HAP-1 (cell line): ENCODE measurements at regions not wholly inside any gene's neighbourhood (a gene's known extent, or its start where the extent isn't known, plus 50 kb on each side); places are given as distances from the start of the nearest gene placed in this dataset.
A peak's percentile ranks its signal among the peaks of the same experiment; 100 is the strongest.

Source experiments
- DNase-seq, 2 experiments: peaks; one replicate each; pipeline ENCODE4 v3.0.0-alpha.2; 2016 to 2020; ENCODE audit warnings: low spot score in 2 of 2
- H3K27me3 ChIP-seq: fragments of 250-450 bp; sonication (Bioruptor Pico); 2 replicates; pipeline ENCODE4 v1.5.1; 2020; ENCODE audit warnings: low read depth, mild to moderate bottlenecking, moderate library complexity
- H3K36me3 ChIP-seq: fragments of 250-450 bp; sonication (Bioruptor Pico); replicated peaks from 2 replicates; pipeline ENCODE4 v1.5.1; 2020; ENCODE audit warnings: mild to moderate bottlenecking
- H3K4me1 ChIP-seq: fragments of 250-450 bp; sonication (Bioruptor Pico); 2 replicates; pipeline ENCODE4 v1.5.1; 2020; ENCODE audit warnings: mild to moderate bottlenecking
- H3K4me3 ChIP-seq: fragments of 250-450 bp; sonication (Bioruptor Pico); 2 replicates; pipeline ENCODE4 v1.5.1; 2020; ENCODE audit warnings: mild to moderate bottlenecking, moderate library complexity
- H3K9me3 ChIP-seq: fragments of 250-450 bp; sonication (Bioruptor Pico); 2 replicates; pipeline ENCODE4 v1.5.1; 2020; ENCODE audit warnings: mild to moderate bottlenecking, moderate library complexity
- in situ Hi-C: fragments of 300-500 bp; cut with MboI; formaldehyde crosslinking; loops from 3 replicates; pipeline ENCODE4 v1.14.3; 2020; ENCODE audit warnings: low sequenced_read_pairs, inconsistent platforms, mixed read lengths

DNA sequence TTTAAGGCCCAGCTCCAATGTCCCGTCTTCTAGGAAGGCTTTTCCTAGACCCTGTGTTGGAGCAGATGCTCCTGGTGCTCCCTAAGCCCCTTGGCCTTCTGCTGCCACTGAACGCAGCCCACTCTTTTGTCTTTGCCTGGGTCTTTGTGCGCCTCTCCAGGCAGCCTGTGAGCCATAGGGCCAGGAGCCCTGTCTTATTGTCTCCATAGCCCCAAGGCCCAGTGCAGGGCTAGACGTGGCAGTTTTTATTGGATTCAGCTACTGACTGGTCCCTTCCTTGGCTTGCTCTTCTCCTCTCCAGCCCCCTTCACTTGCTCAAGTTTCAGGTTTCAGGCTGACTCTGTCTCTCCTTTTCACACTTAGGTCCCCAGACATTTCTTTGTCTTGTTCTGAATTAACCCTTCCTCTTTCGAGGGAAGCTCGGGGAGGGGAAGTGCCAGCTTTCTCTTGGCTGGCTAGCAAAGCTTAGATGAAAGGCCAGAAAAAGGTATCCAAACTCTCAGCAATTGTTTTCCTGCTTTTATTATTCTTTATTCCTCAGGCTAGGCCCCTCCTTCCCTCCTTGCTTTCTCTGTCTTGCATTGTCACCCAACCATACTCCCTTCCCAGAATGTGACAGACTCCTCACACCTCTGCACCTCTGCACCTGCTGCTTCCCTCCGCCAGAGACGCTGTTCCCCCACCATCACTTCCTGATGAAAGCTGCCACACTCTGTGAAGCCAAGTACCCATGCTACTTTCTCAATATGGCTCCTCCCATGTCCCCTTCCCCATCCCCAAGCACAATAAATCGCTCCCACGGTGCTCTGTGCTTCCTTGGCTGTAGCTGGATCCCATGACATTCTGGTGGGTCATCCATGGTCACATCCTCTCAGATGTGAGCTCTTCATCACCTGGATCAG lies 101.6 kb upstream of the CPEB4 start:
- DNase-seq, result peak in 1 of 2 experiments; percentile 13
- in situ Hi-C loops, result no loop called here
- H3K4me3 ChIP-seq, result no peak overlapping the region
- H3K27me3 ChIP-seq, result no peaks in the 10 kb centered on the region
- H3K4me1 ChIP-seq, result no peaks in the 10 kb centered on the region
- H3K9me3 ChIP-seq, result no peaks in the 10 kb centered on the region
- no peaks in the 10 kb centered on the region for H3K36me3 ChIP-seq

DNA sequence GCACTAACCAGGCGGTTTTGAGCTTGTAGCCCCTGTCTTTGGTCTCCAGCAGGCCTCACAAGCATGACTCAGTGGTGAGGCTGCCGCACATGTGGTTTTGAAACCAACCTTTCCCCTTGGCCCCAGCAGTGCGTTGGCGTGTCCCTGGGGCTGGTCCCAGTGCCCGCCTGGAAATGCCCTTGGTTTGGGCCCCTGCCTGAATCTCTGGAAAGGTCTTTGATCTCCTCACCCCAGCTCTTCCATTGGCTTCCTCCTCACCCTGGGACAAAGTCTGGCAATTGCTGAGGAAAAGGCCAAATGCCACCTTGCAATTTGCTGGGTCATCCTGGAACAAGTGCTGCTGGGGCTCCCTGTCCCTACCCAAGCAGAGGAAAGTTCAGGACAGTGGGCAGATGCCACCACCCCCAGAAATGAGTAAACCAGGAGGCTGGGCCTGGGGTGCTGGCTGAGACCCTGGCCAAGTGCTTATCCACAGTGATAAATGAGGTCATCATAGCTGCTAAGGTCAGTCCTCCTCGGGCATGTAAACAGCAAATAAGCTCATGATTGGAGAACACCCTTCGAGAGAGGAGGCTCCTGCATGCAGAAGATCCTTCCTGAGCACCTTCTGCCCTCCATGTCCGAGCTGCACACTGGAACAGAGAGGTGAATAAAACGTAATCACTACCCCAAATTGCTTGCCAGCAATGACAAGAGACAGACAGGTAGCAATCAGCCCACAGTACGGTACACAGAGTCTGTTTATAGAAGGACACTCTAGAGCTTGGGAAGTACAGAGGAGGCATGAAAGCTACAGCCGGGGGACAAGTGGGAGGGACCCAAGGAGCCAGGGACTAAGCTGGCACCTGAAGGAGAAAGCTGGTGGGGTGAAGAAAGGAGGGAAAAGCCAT lies 98.9 kb upstream of the CPEB4 start:
- no peak for DNase-seq
- no peaks in the 10 kb centered on the region for H3K36me3 ChIP-seq
- no peaks in the 10 kb centered on the region for H3K9me3 ChIP-seq
- in situ Hi-C loops, result no loop called here
- no peaks in the 10 kb centered on the region for H3K4me1 ChIP-seq
- H3K4me3 ChIP-seq, result no peak overlapping the region
- H3K27me3 ChIP-seq, result no peaks in the 10 kb centered on the region

DNA sequence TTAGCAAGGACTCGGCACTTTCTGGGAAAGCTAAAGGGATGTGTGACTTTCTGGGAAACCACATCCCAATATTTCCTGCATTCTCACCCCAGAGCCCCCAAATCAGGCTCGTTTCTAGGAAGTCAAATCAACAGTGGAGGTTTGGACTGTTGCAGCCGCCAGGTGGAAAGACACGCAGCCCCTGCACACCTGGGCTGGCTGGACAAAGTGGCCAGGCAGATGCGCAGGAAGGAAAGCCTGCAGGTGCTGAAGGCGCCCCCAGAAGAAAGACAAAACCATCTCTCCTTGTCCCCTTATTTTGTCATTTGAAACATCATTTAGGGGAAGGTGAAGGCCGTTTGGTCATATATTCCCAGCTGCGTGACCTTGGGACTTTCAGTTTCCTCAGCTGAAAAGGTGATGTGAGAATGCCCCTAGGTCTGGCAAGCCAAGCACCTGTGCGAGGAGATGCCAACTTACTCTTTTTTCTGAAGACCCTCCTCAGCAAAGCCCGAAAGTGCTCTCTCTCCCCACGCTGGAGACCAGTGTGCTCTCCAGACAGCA lies 97.9 kb upstream of the CPEB4 start:
- Histone ChIP-seq H3K4me3 (no peak overlapping the region), H3K4me1 (no peaks in the 10 kb centered on the region), H3K27me3 (no peaks in the 10 kb centered on the region), H3K9me3 (no peaks in the 10 kb centered on the region), H3K36me3 (no peaks in the 10 kb centered on the region)
- DNase-seq, result no peak
- in situ Hi-C loops, result no loop called here

DNA sequence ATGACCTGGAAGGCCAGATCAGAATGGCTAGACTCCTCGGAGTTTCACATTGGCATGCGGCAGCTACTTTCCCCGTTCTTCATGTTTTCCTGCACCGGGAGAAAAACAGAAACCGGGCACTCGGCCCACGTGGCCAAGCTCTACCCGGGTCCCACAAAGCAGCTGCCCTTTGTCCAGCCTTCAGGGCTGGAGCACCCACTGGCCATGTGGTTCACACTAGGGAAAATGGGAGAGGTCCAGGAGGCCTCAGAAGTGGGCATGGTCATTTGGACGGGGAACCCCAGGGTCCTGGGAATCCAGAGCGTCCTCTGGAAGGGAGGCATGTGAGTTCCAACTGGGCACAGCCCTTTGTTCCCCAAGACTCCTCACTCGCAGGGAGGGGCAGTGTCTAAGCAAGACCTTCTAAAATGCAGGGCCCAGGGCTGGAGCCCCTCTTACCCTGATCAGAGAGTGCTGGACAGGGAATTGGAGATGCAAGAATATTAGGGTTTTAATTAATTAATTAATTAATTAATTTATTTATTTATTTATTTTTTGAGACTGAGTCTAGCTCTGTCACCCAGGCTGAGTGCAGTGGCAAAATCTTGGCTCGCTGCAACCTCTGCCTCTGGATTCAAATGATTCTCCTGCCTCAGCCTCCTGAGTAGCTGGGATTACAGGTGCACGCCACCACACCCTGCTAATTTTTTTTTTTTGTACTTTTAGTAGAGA lies 97.2 kb upstream of the CPEB4 start:
- H3K27me3 ChIP-seq, result no peaks in the 10 kb centered on the region
- H3K4me1 ChIP-seq, result no peaks in the 10 kb centered on the region
- DNase-seq, result no peak
- no peaks in the 10 kb centered on the region for H3K36me3 ChIP-seq
- H3K4me3 ChIP-seq, result no peak overlapping the region
- in situ Hi-C loops, result no loop called here
- no peaks in the 10 kb centered on the region for H3K9me3 ChIP-seq

DNA sequence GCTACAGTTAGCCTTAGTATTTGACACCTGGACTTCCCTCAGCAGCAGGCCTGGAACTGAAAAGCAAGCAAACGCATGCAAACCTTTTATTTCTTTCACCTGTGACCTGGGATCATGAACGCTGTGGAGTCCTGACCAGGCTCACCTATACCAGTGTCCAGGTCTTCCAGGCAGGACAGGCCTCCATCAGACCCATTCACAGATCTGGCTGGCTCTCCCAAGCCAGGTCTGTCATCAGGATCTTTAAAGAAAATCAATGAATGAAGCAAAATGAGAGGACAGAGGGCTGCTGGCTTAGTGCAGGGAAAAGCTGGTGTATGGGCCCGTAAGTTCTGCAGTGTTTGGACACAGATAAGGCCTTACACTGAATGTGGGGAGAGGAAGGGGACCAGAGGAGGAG lies 96.3 kb upstream of the CPEB4 start:
- Histone ChIP-seq H3K9me3 (no peaks in the 10 kb centered on the region), H3K4me3 (no peak overlapping the region), H3K4me1 (no peaks in the 10 kb centered on the region), H3K27me3 (no peaks in the 10 kb centered on the region), H3K36me3 (no peaks in the 10 kb centered on the region)
- DNase-seq, result no peak
- in situ Hi-C loops, result no loop called here

DNA sequence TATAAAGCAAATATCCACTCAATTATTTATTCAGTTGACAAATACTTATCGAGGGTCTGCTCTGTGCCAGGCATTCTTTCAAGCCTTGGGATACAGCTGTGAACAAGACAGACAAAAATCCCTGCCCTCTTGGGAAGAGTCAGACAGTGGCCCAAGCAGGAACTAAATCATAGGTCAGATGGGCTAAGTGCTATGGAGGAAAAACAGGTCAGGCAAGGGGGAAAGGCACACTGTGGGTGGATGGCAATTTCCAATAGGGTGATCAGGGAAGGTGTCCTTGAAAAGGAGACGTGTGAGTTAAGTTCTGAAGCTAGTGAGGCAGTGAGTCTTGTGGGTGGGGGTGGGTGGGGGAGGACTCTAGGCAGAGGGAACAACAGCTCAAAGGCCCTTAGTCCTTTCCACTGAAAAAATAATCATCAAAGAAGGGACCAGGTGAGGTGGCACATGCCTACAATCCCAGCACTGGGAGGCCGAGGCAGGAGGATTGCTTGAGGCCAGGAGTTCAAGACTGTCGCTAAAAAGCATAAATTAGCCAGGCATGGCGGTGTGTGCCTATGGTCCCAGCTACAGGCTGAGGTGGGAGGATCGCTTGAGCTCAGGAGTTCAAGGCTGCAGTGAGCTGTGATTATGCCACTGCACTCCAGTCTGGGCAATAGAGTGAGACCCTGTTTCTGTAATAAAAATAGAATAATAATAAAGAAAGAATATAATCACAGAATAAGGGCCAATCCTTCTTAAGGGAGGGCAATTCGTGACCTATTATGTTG lies 95.2 kb upstream of the CPEB4 start:
- in situ Hi-C loops, result no loop called here
- H3K36me3 ChIP-seq, result no peaks in the 10 kb centered on the region
- no peaks in the 10 kb centered on the region for H3K4me1 ChIP-seq
- DNase-seq, result no peak
- H3K27me3 ChIP-seq, result no peaks in the 10 kb centered on the region
- H3K9me3 ChIP-seq, result no peaks in the 10 kb centered on the region
- no peak overlapping the region for H3K4me3 ChIP-seq

DNA sequence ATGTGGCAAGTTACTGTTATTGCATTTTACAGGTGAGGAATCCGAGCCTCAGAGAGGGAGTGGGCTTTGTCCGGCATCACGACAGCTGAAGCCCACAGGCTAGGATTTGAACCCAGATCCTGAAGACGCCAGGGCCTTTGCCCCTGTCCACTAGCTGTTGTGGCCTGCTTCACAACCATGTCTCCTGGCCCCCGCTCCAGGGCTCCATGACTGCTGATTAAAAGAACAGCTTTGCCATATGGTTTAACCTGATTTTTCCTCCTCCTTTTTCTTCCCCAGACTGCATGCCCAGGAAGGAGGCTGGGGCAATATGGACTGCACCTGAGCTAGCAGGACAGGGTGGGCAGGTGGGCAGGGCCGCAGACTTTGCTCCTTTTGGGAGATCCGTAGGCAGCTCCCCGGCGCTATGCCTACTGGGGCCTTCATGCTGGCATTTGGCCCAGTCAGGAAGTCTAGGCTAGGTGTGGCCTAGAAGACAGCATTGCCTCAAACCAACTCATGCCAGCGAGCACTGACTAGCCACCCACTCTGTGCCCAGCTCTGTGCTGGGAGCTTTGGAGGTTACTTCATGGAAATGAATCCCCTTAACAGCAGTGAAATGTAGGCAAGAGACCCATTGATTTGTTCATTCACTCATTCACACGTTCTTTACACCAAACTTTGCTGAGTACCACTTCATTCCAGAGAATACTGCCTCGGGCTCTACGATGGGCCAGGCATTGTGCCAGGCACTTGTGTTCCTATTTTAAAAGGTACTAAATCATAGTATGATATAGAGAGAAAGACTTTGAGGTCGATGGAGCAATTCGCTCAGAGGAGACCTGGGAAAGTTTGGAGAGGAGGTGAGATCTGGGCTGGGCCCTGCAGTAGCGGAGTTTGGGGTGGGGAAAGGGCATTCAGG lies 94.3 kb upstream of the CPEB4 start:
- no peak for DNase-seq
- no peaks in the 10 kb centered on the region for H3K4me1 ChIP-seq

DNA sequence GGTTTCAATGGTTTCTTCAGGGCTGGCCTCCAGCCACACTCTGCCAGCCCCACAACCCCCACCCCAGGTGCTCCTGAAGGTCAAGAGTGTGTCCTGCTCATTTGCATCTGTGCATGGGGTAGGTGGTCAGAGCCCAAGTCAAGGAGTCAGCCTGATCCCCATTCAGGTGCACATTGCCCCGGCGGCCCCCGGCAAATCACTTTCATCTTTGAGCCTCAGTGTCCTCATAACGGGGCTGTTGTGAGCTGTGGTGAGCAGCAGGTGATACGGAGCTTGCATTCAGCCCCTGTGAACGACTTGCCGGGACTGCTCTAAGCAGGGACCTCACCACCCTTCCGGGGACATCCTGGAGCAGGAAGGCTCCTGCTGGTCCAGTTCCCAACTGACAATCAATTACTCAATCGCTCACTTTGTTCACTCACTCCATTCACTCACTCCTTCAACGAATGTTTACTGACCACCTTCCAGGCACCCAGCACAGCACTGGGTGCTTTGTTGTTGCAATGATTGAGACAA lies 93.2 kb upstream of the CPEB4 start:
- H3K36me3 ChIP-seq, result no peaks in the 10 kb centered on the region
- H3K4me3 ChIP-seq, result no peak overlapping the region
- DNase-seq, result no peak
- in situ Hi-C loops, result no loop called here
- no peaks in the 10 kb centered on the region for H3K27me3 ChIP-seq
- H3K9me3 ChIP-seq, result no peaks in the 10 kb centered on the region
- no peaks in the 10 kb centered on the region for H3K4me1 ChIP-seq

More for the DNA sequence above, 94.3 kb upstream of the CPEB4 start:
- H3K36me3 ChIP-seq, result no peaks in the 10 kb centered on the region
- no peak overlapping the region for H3K4me3 ChIP-seq
- in situ Hi-C loops, result no loop called here
- no peaks in the 10 kb centered on the region for H3K27me3 ChIP-seq
- no peaks in the 10 kb centered on the region for H3K9me3 ChIP-seq

DNA sequence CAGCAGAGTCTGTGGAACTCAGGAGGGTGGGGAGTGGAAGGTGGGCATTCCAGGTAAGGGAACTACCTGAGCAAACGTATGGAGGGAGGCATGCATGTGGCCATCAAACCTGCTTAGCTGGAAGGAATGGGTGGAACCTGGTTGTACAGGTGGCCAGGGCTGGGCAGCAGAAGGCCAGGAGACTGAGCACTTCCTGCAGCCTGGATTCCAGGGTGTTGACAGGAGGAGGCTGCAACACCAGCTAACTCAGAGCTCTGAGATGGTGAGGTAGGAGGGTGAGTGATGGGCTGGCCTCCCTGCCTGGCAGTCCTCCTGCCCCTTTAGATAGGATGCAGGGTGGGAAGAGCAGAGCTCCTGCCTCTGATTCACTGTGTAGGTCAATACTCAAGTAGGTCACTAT lies 92.5 kb upstream of the CPEB4 start:
- no peaks in the 10 kb centered on the region for H3K4me1 ChIP-seq

DNA sequence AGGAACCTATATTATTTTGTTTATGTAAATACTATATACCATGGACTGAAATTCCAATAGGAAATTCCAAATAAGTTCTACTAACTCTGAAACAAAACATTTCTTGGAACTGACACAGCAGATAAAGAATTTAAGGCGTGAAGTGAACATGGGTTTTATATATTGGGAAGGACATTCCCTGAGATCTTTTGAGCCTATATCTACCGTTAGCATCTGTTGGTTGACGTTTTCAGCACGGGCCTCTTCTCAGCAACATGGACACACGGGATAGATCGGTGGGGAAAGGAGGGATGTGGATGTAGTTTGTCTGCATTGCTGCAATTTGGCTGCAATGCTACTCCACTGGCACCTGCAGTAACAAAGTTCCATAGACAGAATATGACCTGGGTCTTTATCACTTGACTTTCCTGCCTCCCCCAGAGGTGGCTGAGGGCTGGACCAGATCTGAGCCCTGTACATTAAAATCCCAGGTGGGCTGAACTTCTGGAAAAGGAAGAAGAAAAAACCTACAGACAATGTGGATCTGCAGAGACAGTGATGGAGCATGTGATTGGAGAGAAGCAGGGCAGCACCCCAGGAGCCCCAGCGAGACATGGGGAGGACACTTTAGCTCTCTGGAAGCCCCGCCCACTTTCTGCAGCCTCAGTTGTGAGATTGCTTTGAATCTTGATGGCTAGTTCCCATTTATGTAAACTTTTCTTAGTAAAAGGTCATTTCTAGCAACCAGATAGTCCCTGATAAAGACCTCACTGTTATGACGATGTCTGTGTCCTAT lies 91.2 kb upstream of the CPEB4 start:
- H3K9me3 ChIP-seq, result no peaks in the 10 kb centered on the region
- no peak overlapping the region for H3K4me3 ChIP-seq
- no peaks in the 10 kb centered on the region for H3K27me3 ChIP-seq
- H3K4me1 ChIP-seq, result no peaks in the 10 kb centered on the region
- no peaks in the 10 kb centered on the region for H3K36me3 ChIP-seq
- DNase-seq, result no peak
- in situ Hi-C loops, result no loop called here

More for the DNA sequence above, 92.5 kb upstream of the CPEB4 start:
- no peak overlapping the region for H3K4me3 ChIP-seq
- H3K36me3 ChIP-seq, result no peaks in the 10 kb centered on the region
- no peak for DNase-seq
- H3K9me3 ChIP-seq, result no peaks in the 10 kb centered on the region
- in situ Hi-C loops, result no loop called here
- no peaks in the 10 kb centered on the region for H3K27me3 ChIP-seq

DNA sequence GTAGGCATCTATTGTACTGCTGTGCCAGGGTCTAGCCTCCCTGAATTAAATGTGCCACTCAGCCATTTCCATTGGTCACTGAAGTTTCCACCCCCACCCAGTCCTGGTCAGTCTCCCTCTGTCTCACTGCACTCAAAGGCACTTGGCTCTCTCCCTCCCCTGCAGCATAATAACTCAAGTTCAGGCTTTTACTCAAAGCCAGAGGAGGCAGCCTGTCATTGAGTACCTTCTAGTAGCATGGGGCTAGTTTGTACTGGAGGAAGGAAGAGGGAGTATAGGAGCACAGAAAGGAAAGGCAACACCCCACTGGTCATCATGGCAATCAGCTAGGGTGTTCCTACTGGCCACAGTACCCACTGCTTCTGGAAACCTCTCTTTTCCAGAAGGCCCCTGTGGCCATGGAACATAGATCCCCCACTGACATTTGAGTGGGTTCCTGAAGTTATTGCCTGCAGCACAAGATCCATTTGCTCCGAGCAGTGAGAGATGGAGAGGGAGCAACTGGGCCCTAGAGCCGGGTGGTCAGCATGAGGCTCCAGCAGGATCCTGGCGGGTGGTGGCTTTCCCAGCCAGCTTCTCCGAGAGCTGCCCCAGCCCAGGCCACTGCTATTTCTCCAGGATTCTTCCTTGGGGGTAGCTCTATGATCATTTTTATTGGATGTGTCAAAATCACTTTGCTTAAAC lies 89.9 kb upstream of the CPEB4 start:
- H3K27me3 ChIP-seq, result no peaks in the 10 kb centered on the region
- in situ Hi-C loops, result no loop called here
- H3K4me3 ChIP-seq, result no peak overlapping the region
- H3K9me3 ChIP-seq, result no peaks in the 10 kb centered on the region
- no peak for DNase-seq
- no peaks in the 10 kb centered on the region for H3K36me3 ChIP-seq
- no peaks in the 10 kb centered on the region for H3K4me1 ChIP-seq
